Renal cortical epithelial cell (primary cell): ENCODE measurements at regions not wholly inside any gene's neighbourhood (a gene's known extent, or its start where the extent isn't known, plus 50 kb on each side); places are given as distances from the start of the nearest gene placed in this dataset.
A peak's percentile ranks its signal among the peaks of the same experiment; 100 is the strongest.
"Not testable (repeated sequence)": the region's sequence is repeated elsewhere in the genome, so short reads cannot be mapped to it uniquely, and the experiment has no call there.

Experiments
- DNase-seq: peaks from one replicate; pipeline ENCODE4 v3.0.0-alpha.2; 2011; ENCODE audit warnings: low read depth

DNA sequence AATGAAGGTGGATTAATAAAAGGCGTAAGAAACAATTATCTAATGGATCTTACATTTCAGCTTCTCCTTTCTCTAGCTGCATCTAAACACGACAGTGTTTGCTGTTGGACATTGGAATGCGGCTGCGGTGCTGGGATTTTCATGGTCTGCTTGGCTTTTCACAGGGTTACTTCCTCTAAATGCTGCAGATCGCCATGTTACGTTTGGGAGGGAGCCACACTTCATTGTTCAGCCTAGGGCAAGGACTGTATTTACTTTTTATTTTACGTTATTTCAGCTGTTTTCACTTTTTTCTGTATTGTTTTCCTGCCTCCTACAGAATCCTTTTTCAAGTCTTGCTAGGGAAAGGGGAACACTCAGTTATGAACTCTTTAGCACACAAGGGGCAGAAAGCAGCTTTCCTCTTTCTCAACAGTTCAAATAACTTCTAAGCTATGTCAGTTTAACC lies 97.9 kb upstream of the MTHFD1L start:
- DNase-seq, result peak; percentile 80

DNA sequence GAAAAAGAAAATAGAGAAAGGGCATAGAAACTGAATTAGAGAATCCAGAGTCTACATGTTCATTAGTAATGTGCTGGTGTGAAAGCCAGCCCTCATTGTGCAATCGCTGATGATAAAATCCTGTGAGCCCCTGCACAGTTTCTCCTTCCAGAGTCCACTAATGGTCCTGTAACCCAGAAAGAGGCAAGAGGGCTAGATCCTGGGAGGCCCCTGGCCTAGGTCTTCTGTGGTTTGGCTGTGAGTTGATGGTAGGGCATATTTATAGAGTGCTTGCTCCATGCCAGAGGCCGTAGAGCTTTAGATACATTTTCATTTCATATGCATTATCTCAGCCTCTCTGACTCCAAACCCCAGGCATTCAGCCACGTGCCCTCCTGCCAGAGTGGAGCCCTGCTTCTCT lies 94.9 kb upstream of the MTHFD1L start:
- DNase-seq, result peak; percentile 36

DNA sequence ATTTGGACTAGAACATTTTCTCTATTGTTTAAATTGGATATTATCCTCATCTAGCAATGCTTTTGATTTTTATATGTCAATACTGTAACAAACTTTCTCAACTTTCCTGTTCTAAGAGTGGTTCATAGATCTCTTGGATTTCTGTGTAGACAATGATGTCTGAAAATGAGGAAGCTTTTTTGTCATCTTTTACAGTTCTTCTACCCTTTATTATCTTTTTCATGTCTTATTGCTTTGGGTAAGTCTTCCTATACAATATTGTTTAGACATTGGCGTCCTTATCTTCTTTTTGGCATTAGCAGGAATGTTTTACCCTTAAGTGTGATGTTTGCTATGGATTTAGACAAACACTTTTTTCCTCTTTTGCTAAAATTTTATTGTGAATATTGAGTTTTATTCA lies 91.5 kb upstream of the MTHFD1L start:
- no peak for DNase-seq

DNA sequence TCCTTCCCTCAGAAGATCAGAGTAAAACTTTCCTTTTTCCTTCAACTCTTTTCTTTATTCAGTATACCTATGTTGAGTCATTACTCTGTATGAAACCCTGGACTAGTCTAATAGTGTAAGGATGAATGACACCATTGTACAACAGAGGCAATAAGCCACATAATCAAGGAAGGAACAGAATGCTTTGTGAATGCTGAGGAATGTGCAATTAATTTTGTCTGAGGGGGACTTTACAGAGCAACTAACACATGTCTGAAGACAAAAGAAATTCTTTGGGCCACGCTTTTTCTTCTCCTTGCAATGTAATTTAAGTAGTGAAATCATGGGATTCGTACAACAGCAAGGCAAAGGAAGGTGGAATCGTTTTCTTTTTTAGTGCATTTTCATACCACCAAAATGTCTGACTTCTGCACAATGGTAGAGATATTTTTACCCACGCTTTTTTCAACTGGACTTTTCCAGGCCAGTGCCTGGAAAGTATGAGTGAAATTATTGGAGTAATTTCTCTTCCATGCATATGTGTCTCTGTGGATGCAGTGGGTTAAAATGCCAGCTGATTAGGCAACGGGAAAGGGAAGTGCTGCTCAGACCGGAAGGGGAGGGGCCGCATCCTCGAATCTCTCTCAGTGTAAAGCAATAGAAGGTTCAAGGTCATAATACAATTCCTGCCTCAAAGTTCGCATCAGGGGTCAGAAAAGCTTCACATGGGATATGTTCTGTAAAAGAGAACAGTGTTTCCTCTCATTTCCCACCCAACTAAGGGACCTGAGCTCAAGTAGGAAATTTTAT lies 89.9 kb upstream of the MTHFD1L start:
- DNase-seq, result peak; percentile 49

DNA sequence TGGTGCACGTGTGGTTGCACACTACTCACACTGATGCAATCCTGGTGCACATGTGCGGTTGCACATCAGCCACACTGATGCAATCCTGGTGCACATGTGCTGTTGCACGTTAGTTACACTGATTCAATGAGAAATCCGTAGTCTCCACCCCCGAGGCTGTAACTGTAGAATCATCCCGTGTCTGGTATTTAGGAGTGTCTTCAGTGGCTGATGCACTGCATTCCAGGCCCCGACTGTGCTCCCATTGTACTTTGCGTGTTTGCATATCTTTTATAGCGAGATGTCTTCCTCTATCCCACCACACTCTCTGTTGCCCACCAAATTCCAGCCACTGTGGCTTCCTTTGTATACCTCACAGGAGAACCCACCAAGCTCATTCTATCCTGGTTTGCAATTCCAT lies 87.8 kb upstream of the MTHFD1L start:
- DNase-seq, result no peak

DNA sequence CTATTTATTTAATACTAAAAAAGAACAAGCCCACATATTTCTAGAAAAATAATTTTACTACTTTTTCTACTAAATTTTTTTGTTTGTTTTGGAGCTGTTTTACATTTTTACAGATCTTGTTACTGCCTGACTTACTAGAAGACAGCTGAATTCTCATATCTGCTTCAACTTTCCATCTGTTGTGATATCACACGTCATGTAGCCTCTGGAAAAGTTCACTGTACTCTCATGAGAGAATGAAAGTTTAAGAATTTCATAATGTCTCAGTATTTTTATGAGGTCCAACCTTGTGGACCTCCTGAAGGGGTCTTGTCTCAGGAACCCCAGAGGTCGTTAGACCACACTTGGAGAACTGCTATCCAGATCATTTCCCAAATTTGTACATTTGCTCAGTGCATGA lies 81.7 kb upstream of the MTHFD1L start:
- no peak for DNase-seq

DNA sequence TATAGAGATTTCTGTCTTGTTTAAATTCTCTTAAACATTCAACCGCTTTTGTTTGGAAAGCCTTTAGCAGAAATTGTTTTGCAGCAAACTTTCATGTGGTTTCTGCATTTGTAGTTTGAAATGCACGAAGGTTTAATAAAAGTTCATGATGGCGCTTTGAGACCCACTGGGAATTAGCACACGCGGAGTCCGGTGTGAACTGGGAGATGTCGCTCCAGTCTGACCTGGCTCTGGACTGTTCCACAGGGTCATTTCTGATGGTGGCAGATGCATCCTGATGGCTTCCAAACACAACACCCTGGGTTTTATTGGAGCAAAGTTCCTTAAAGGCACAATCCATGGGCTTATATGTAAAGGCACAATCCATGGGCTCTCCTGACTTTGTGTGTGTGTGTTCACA lies 78.1 kb upstream of the MTHFD1L start:
- no peak for DNase-seq

DNA sequence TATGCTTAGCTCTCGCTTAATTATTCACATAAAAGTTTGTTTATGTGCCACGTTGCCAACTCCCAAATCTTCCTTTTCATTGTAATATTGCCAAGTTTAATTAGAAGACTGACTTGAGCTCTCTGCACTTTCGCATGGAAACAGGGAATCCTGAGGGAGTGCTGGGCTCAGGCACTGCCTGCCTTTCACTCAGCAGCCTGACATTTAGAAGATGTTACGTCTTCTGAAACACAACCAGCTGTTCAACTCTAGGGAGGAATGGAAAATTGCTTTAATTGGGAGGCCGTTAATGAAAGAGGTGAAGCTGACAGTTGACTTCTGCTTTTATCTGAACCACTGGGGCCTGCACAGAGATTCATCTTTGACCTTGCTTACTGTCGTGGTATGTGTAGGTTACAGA lies 77.4 kb upstream of the MTHFD1L start:
- no peak for DNase-seq

DNA sequence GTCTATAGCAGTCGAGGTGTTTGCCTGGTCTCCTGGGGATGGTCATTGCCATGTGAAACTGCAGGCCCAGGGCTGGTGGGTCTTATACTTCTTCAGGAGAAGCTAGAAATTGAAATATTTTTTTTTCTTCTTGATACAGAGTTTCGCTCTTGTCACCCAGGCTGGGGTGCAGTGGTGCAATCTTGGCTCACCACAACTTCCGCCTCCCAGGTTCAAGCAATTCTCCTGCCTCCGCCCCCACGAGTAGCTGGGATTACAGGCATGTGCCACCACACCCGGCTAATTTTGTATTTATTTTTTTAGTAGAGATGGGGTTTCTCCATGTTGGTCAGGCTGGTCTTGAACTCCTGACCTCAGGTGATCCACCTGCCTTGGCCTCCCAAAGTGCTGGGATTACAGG lies 75.6 kb upstream of the MTHFD1L start:
- DNase-seq, result not testable (repeated sequence)

DNA sequence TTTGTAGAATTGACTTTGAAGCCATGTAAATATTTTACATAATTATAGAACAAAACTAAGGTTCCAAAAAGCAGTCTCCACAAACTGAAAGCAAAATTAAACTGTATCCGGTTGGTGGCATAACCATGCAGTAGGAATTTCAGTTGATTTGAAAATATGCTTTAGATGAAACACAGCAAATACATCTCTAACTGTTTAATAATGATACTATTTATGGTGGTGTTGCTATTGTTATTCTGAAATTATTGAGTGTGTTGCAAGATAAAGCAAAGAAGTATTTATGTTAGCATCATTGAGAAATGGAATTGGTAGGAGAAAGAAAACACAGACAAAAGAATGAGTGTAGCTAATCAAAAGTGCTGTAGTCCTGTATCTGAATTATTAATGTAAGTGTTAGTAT lies 73.8 kb upstream of the MTHFD1L start:
- DNase-seq, result no peak

DNA sequence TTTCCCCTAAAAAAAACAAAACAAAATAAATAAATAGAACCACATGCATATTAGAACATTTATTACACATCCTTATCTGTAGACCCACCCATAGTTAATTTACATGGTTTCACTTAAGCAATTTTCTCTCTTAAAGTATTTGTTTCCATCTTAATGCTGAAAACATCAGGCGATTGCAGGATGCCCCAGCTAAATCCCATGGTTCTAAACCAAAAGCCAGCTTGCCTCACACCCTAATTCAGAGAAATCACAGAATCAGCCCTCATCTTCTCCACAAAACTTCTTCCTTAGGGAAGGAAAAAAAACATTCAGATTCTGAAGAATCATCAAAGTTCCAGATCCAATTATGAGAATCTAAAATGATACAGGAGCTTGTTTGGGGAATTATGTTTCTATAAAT lies 67.6 kb upstream of the MTHFD1L start:
- no peak for DNase-seq

DNA sequence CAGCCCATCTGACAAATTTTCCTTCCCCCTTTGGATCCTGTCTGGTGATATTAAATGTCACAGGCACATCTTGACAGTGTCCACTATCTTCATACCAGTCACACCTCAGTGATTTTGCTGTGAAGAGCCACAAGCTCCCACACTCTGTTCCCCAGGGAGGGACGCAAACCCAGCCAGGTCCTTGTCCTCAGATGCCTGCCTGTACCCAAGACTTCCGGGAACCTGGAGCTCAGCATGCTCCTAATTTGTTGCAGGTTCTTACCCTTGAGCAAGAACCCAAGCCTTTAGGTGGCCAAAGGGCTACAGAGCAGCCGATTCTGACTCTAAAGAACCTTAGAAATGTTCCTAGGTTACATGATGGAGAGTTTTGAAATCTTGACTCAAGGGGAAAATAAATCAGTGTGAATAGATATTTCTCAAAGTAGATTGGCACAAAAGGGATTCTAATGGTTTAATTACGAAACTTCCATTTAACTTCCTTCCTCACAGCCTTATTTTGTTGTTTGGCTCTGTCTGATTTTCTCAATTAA lies 66.2 kb upstream of the MTHFD1L start:
- DNase-seq, result no peak

DNA sequence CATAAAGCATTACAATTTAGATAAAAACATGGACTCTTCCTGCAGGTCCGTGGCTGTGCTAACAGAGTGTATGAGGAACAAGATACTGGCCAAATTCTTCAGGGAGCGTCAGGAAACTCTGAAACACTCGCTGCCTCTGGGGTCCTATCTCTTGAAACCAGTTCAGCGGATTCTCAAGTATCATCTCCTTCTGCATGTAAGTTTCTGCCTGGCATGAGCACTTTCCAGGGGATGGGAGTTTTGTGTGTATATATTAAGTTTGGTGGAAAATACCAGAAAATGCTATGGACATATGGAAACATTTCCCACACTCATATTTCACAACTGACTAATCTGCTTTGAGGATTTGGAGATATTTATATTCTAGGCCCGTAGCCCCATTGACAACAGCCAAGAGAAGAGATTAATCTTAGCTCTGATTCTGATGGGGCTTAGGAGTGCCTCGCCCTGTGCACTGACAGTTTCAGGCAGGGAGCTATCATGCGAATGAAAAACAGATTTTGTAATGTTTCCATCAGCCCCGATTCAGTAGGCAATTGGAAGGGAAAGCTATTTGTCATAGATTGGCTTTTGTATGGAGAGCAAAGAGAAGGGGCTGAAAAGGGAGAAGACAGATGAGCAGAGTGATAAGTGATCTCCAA lies 64.7 kb upstream of the MTHFD1L start:
- no peak for DNase-seq

DNA sequence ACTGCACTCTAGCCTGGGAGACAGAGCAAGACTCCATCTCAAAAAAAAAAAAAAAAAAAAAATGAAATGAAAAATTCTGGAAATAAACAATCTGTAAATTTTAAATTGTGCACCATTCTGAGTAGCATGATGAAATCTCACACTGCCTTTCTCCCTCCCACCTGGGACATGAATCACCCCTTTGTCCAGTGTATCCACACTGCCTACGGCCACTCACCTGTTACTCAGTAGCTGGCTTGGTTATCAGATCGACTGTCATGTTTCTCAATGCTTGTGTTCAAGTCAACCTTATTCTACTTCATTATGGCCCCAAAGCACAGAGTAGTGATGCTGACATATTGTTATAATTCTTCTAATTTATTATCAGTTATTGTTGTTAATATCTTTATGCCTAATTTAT lies 58.7 kb upstream of the MTHFD1L start:
- peak; percentile 37 for DNase-seq

DNA sequence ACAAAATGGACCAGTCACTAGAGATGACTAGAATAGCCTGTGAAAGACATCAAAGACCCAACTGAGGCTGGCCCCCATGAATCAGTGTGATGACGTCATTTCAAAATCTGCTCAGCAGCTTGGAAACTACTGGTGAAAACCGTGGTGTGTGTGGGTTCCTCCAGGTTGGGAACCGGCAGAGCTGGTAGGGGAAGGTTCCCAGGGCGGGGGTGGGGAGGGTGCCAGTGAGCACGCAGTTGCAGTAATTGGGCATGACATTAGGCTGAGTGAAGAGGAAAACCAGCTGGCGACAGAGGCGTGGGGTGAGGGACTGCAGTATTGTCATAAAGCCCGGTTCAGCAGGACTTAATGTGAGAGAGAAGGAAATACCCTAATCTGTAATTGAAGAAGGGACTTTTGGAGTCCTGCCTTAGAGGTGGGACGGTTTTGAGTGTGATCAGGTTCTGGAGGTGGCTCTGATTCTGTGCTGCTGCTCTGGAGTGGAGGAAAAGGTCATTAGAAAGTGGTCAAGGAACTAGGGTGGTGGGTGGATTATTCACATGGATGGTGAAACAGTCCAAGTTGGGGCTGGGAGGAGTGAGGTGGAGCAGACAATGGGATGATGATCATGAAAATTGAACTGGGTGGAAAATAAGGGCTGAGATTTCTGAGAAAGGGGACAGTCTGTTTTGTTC lies 52.0 kb upstream of the MTHFD1L start:
- peak; percentile 33 for DNase-seq

DNA sequence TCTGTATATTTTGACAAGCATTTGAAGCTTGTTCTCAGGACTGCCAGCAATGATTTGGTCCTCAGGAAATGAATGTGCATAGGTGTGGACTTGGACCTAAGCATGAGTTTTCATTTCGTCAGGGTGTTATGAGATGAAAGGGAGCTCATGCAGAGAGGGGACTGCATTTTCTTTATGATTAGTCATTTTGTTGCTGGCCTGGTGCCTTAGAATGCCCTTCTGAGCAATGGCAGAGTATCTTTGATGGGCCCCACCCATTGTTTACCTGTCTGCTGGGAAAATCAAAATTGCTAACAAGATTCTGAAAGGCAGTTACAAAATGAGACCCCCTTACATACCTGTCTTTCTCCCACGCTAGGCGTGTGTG lies 51.5 kb upstream of the MTHFD1L start:
- peak; percentile 77 for DNase-seq
